ENCODE measurements at regions not wholly inside any gene's neighbourhood (a gene's known extent, or its start where the extent isn't known, plus 50 kb on each side); places are given as distances from the start of the nearest gene placed in this dataset.

GRCh38 chr12:65642061-65642661 lies 182.1 kb upstream of the HMGA2 start:
- TF ChIP-seq POLR2A (IDR thresholded peaks at IDR 0.05): no peak
- TF ChIP-seq, protein P1, sequence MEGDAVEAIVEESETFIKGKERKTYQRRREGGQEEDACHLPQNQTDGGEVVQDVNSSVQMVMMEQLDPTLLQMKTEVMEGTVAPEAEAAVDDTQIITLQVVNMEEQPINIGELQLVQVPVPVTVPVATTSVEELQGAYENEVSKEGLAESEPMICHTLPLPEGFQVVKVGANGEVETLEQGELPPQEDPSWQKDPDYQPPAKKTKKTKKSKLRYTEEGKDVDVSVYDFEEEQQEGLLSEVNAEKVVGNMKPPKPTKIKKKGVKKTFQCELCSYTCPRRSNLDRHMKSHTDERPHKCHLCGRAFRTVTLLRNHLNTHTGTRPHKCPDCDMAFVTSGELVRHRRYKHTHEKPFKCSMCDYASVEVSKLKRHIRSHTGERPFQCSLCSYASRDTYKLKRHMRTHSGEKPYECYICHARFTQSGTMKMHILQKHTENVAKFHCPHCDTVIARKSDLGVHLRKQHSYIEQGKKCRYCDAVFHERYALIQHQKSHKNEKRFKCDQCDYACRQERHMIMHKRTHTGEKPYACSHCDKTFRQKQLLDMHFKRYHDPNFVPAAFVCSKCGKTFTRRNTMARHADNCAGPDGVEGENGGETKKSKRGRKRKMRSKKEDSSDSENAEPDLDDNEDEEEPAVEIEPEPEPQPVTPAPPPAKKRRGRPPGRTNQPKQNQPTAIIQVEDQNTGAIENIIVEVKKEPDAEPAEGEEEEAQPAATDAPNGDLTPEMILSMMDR (IDR thresholded peaks at IDR 0.05): no peak
- TF ChIP-seq EP300 (IDR thresholded peaks at IDR 0.05): no peak
